A673 (cell line): ENCODE measurements at regions not wholly inside any gene's neighbourhood (a gene's known extent, or its start where the extent isn't known, plus 50 kb on each side); places are given as distances from the start of the nearest gene placed in this dataset.

Experiments
- BruUV-seq: library from RNA; stranded (reverse); fragments of 400-500 nt; replicated peaks from 2 replicates; lab custom pipeline; 2021; lab: Mats Ljungman, UMichigan
- CTCF ChIA-PET: fragments of 300-600 bp; sonication (Branson Sonifier 250); formaldehyde crosslinking; loops from one replicate; lab custom pipeline; 2022; ENCODE audit warnings: antibody characterized with exemption; lab: Charles Lee
- POLR2A ChIA-PET: fragments of 300-600 bp; sonication (Branson Sonifier 250); formaldehyde crosslinking; loops from one replicate; lab custom pipeline; 2022; ENCODE audit warnings: antibody characterized with exemption; ENCODE audit not compliant: low non-redundant PET; lab: Charles Lee
- DNase-seq: peaks from one replicate; pipeline ENCODE4 v3.0.0-alpha.2; 2015; ENCODE audit warnings: low spot score
- H3K27ac ChIP-seq: fragments of 200-600 bp; sonication (generic); 2 replicates; pipeline ENCODE4 v1.5.1; 2016; ENCODE audit warnings: mixed run types, low read depth, mild to moderate bottlenecking, mixed read lengths, antibody characterized with exemption, low read length; ENCODE audit not compliant: poor library complexity, severe bottlenecking
- H3K27me3 ChIP-seq: fragments of 200-600 bp; sonication (generic); replicated peaks from 2 replicates; pipeline ENCODE4 v1.6.1; 2017; ENCODE audit warnings: mixed run types, low read depth, mild to moderate bottlenecking, mixed read lengths, antibody characterized with exemption, low read length; ENCODE audit not compliant: insufficient read depth, poor library complexity
- H3K36me3 ChIP-seq: fragments of 200-600 bp; sonication (generic); 2 replicates; pipeline ENCODE4 v1.6.1; 2016; ENCODE audit warnings: mixed run types, mild to moderate bottlenecking, mixed read lengths, antibody characterized with exemption, low read length; ENCODE audit not compliant: insufficient read depth, poor library complexity, severe bottlenecking
- H3K4me1 ChIP-seq: fragments of 200-600 bp; sonication (generic); 2 replicates; pipeline ENCODE4 v1.6.1; 2017; ENCODE audit warnings: mixed run types, mild to moderate bottlenecking, mixed read lengths, antibody characterized with exemption, low read length; ENCODE audit not compliant: insufficient read depth, poor library complexity, severe bottlenecking
- H3K4me3 ChIP-seq: fragments of 200-600 bp; sonication (generic); 2 replicates; pipeline ENCODE4 v1.5.1; 2016; ENCODE audit warnings: low read depth, mixed run types, mild to moderate bottlenecking, mixed read lengths, low read length; ENCODE audit not compliant: poor library complexity, severe bottlenecking
- H3K9me3 ChIP-seq: fragments of 200-600 bp; sonication (generic); 2 replicates; pipeline ENCODE4 v1.6.1; 2016; ENCODE audit warnings: mixed run types, low read depth, mild to moderate bottlenecking, mixed read lengths, antibody characterized with exemption, low read length; ENCODE audit not compliant: poor library complexity, severe bottlenecking
- CTCF ChIP-seq: fragments of 300-800, 200-600 bp; sonication (generic); conservative IDR thresholded peaks from 2 replicates; pipeline ENCODE4 v1.5.1; 2017; ENCODE audit warnings: low read depth, mild to moderate bottlenecking, antibody characterized with exemption, low read length, moderate library complexity, mixed read lengths
- EZH2 ChIP-seq: fragments of 200-600 bp; sonication (generic); IDR thresholded peaks from 2 replicates; pipeline ENCODE4 v1.6.1; 2017; ENCODE audit warnings: borderline replicate concordance, low read depth, mild to moderate bottlenecking, mixed read lengths, antibody characterized with exemption, low read length; ENCODE audit not compliant: poor library complexity, severe bottlenecking
- intact Hi-C: fragments of 100-400 bp; cut with micrococcal nuclease; formaldehyde crosslinking; loops from one replicate; pipeline ENCODE4 v1.10.0; 2022; ENCODE audit not compliant: unreplicated experiment

GRCh38 chr14:25350021-25350420 lies 300.1 kb upstream of the STXBP6 start:
- Histone ChIP-seq H3K27ac (no peak overlapping the region), H3K4me3 (no peak overlapping the region), H3K4me1 (no peaks in the 10 kb centered on the region), H3K27me3 (no peaks in the 10 kb centered on the region), H3K9me3 (no peaks in the 10 kb centered on the region), H3K36me3 (no peaks in the 10 kb centered on the region)
- CTCF ChIA-PET = no interaction called here
- intact Hi-C loops = no loop called here
- TF ChIP-seq CTCF = no peak
- TF ChIP-seq EZH2 = no peak
- DNase-seq = no peak
- no TSS peak for BruUV-seq
- POLR2A ChIA-PET = no interaction called here

- BruUV-seq = no TSS peak
- Histone ChIP-seq H3K27ac (no peak overlapping the region), H3K4me1 (no peaks in the 10 kb centered on the region), H3K36me3 (no peaks in the 10 kb centered on the region), H3K9me3 (no peaks in the 10 kb centered on the region), H3K4me3 (no peak overlapping the region), H3K27me3 (no peaks in the 10 kb centered on the region)
- intact Hi-C loops = no loop called here
- ChIA-PET CTCF (no interaction called here), POLR2A (no interaction called here)
- TF ChIP-seq CTCF (no peak), EZH2 (no peak)
- DNase-seq = no peak
Observed at GRCh38 chr14:25349269-25349668, 299.3 kb upstream of the STXBP6 start.

GRCh38 chr14:25340882-25341281 lies 290.9 kb upstream of the STXBP6 start:
- DNase-seq = no peak
- H3K9me3 ChIP-seq = no peaks in the 10 kb centered on the region
- no peaks in the 10 kb centered on the region for H3K27me3 ChIP-seq
- H3K4me1 ChIP-seq = no peaks in the 10 kb centered on the region
- intact Hi-C loops = no loop called here
- no peaks in the 10 kb centered on the region for H3K36me3 ChIP-seq
- no peak overlapping the region for H3K4me3 ChIP-seq
- no peak overlapping the region for H3K27ac ChIP-seq
- ChIA-PET POLR2A (no interaction called here), CTCF (no interaction called here)
- TF ChIP-seq CTCF (no peak), EZH2 (no peak)
- BruUV-seq = no TSS peak
